ENCODE measurements at regions not wholly inside any gene's neighbourhood (a gene's known extent, or its start where the extent isn't known, plus 50 kb on each side); places are given as distances from the start of the nearest gene placed in this dataset.

- Mint-ChIP-seq H3K27ac (no peak overlapping the region), H3K36me3 (no peaks in the 10 kb centered on the region), H3K4me1 (no peaks in the 10 kb centered on the region), H3K27me3 (ENCODE audit: low read depth) (peaks cover 38% of the 10 kb centered on the region), H3K9me3 (no peaks in the 10 kb centered on the region), H3K4me3 (no peak overlapping the region)
- TF ChIP-seq CTCF (IDR thresholded peaks at IDR 0.05; ENCODE audit: unreplicated experiment), result no peak
- no peak for DNase-seq (ENCODE audit: low spot score in 2 of 2, unreplicated experiment in 2 of 2)
Measured at GRCh38 chr5:2519153-2519552, 232.3 kb downstream of the IRX2 start.

- no peak overlapping the region for H3K4me3 Mint-ChIP-seq
- no peak for TF ChIP-seq CTCF (IDR thresholded peaks at IDR 0.05; ENCODE audit: unreplicated experiment)
- H3K9me3 Mint-ChIP-seq, result no peaks in the 10 kb centered on the region
- no peak overlapping the region for H3K27ac Mint-ChIP-seq
- no peaks in the 10 kb centered on the region for H3K36me3 Mint-ChIP-seq
- no peak for DNase-seq (ENCODE audit: low spot score in 2 of 2, unreplicated experiment in 2 of 2)
- no peaks in the 10 kb centered on the region for H3K4me1 Mint-ChIP-seq
- peaks cover 38% of the 10 kb centered on the region for H3K27me3 Mint-ChIP-seq (ENCODE audit: low read depth)
Measured at GRCh38 chr5:2517451-2517850, 234.0 kb downstream of the IRX2 start.

- H3K4me1 Mint-ChIP-seq, result no peaks in the 10 kb centered on the region
- no peak overlapping the region for H3K4me3 Mint-ChIP-seq
- no peak overlapping the region for H3K27ac Mint-ChIP-seq
Measured at GRCh38 chr5:2515180-2515764, 236.2 kb downstream of the IRX2 start.

GRCh38 chr5:2514484-2514883 is 237.0 kb downstream of the IRX2 start:
- peaks cover 44% of the 10 kb centered on the region for H3K27me3 Mint-ChIP-seq (ENCODE audit: low read depth)

More at GRCh38 chr5:2515180-2515764, 236.2 kb downstream of the IRX2 start:
- Mint-ChIP-seq H3K9me3 (no peaks in the 10 kb centered on the region), H3K36me3 (no peaks in the 10 kb centered on the region), H3K27me3 (ENCODE audit: low read depth) (peaks cover 37% of the 10 kb centered on the region)
- TF ChIP-seq CTCF (IDR thresholded peaks at IDR 0.05; ENCODE audit: unreplicated experiment), result no peak
- no peak for DNase-seq (ENCODE audit: low spot score in 2 of 2, unreplicated experiment in 2 of 2)

GRCh38 chr5:2511706-2512105 is 239.8 kb downstream of the IRX2 start:
- no peak for TF ChIP-seq CTCF (IDR thresholded peaks at IDR 0.05; ENCODE audit: unreplicated experiment)
- peaks cover 47% of the 10 kb centered on the region for H3K27me3 Mint-ChIP-seq (ENCODE audit: low read depth)
- DNase-seq (ENCODE audit: low spot score in 2 of 2, unreplicated experiment in 2 of 2), result no peak
- H3K9me3 Mint-ChIP-seq, result no peaks in the 10 kb centered on the region
- no peaks in the 10 kb centered on the region for H3K4me1 Mint-ChIP-seq
- no peak overlapping the region for H3K27ac Mint-ChIP-seq
- H3K36me3 Mint-ChIP-seq, result no peaks in the 10 kb centered on the region
- H3K4me3 Mint-ChIP-seq, result no peak overlapping the region

More at GRCh38 chr5:2514484-2514883, 237.0 kb downstream of the IRX2 start:
- H3K36me3 Mint-ChIP-seq, result no peaks in the 10 kb centered on the region
- no peaks in the 10 kb centered on the region for H3K9me3 Mint-ChIP-seq
- H3K4me1 Mint-ChIP-seq, result no peaks in the 10 kb centered on the region
- DNase-seq (ENCODE audit: low spot score in 2 of 2, unreplicated experiment in 2 of 2), result no peak
- H3K27ac Mint-ChIP-seq, result no peak overlapping the region
- no peak overlapping the region for H3K4me3 Mint-ChIP-seq
- TF ChIP-seq CTCF (IDR thresholded peaks at IDR 0.05; ENCODE audit: unreplicated experiment), result no peak

- Mint-ChIP-seq H3K4me1 (no peaks in the 10 kb centered on the region), H3K27me3 (ENCODE audit: low read depth) (peaks cover 46% of the 10 kb centered on the region), H3K27ac (no peak overlapping the region), H3K9me3 (no peaks in the 10 kb centered on the region), H3K36me3 (no peaks in the 10 kb centered on the region), H3K4me3 (no peak overlapping the region)
- DNase-seq (ENCODE audit: low spot score in 2 of 2, unreplicated experiment in 2 of 2), result no peak
- TF ChIP-seq CTCF (IDR thresholded peaks at IDR 0.05; ENCODE audit: unreplicated experiment), result no peak
Measured at GRCh38 chr5:2511126-2511525, 240.4 kb downstream of the IRX2 start.
